WERI-Rb-1 (cell line): ENCODE measurements at regions not wholly inside any gene's neighbourhood (a gene's known extent, or its start where the extent isn't known, plus 50 kb on each side); places are given as distances from the start of the nearest gene placed in this dataset.

Source experiments
- DNase-seq: peaks from one replicate; pipeline ENCODE4 v3.0.0-alpha.2; 2020
- H3K27ac ChIP-seq: fragments of 250-450 bp; sonication (Bioruptor Pico); 2 replicates; pipeline ENCODE4 v1.5.1; 2020; ENCODE audit warnings: mild to moderate bottlenecking, moderate library complexity
- H3K27me3 ChIP-seq: fragments of 250-450 bp; sonication (Bioruptor Pico); 2 replicates; pipeline ENCODE4 v1.5.1; 2021; ENCODE audit warnings: mild to moderate bottlenecking, low read depth, moderate library complexity; ENCODE audit not compliant: insufficient read depth, severe bottlenecking
- H3K36me3 ChIP-seq: fragments of 250-450 bp; sonication (Bioruptor Pico); 2 replicates; pipeline ENCODE4 v1.5.1; 2020; ENCODE audit warnings: mild to moderate bottlenecking, moderate library complexity
- H3K4me3 ChIP-seq: 2 replicates; pipeline ENCODE4 v1.5.1; 2011; ENCODE audit warnings: low read depth, mild to moderate bottlenecking, control low read depth, low read length
- H3K9me3 ChIP-seq: fragments of 250-450 bp; sonication (Bioruptor Pico); 2 replicates; pipeline ENCODE4 v1.5.1; 2021; ENCODE audit warnings: mild to moderate bottlenecking, moderate library complexity; ENCODE audit not compliant: severe bottlenecking
- CTCF ChIP-seq: IDR thresholded peaks from 2 replicates; pipeline ENCODE4 v1.5.1; 2011; ENCODE audit warnings: low read depth, mild to moderate bottlenecking, control low read depth, inconsistent platforms, low read length

- TF ChIP-seq CTCF = no peak
- no peak overlapping the region for H3K27ac ChIP-seq
- DNase-seq = no peak
- no peaks in the 10 kb centered on the region for H3K36me3 ChIP-seq
- H3K9me3 ChIP-seq = no peaks in the 10 kb centered on the region
- no peak overlapping the region for H3K4me3 ChIP-seq
- no peaks in the 10 kb centered on the region for H3K27me3 ChIP-seq
Observed at GRCh38 chr10:91006752-91007346, 86.0 kb upstream of the ANKRD1 start.

GRCh38 chr10:91007655-91008054, 86.8 kb upstream of the ANKRD1 start:
- TF ChIP-seq CTCF = no peak
- Histone ChIP-seq H3K27ac (no peak overlapping the region), H3K27me3 (no peaks in the 10 kb centered on the region), H3K4me3 (no peak overlapping the region), H3K36me3 (no peaks in the 10 kb centered on the region), H3K9me3 (no peaks in the 10 kb centered on the region)
- no peak for DNase-seq

GRCh38 chr10:91009121-91009520, 88.2 kb upstream of the ANKRD1 start:
- DNase-seq = no peak
- no peak for TF ChIP-seq CTCF
- no peak overlapping the region for H3K27ac ChIP-seq
- H3K4me3 ChIP-seq = no peak overlapping the region
- H3K27me3 ChIP-seq = no peaks in the 10 kb centered on the region
- H3K36me3 ChIP-seq = no peaks in the 10 kb centered on the region
- no peaks in the 10 kb centered on the region for H3K9me3 ChIP-seq

GRCh38 chr10:91010952-91011351, 90.1 kb upstream of the ANKRD1 start:
- TF ChIP-seq CTCF = no peak
- DNase-seq = no peak
- Histone ChIP-seq H3K27me3 (no peaks in the 10 kb centered on the region), H3K9me3 (no peaks in the 10 kb centered on the region), H3K4me3 (no peak overlapping the region), H3K36me3 (no peaks in the 10 kb centered on the region), H3K27ac (no peak overlapping the region)

- no peak for DNase-seq
- Histone ChIP-seq H3K4me3 (no peak overlapping the region), H3K9me3 (no peaks in the 10 kb centered on the region), H3K27me3 (no peaks in the 10 kb centered on the region), H3K36me3 (no peaks in the 10 kb centered on the region), H3K27ac (no peak overlapping the region)
- no peak for TF ChIP-seq CTCF
Observed at GRCh38 chr10:91012502-91012901, 91.6 kb upstream of the ANKRD1 start.

GRCh38 chr10:91013985-91014384, 93.1 kb upstream of the ANKRD1 start:
- Histone ChIP-seq H3K27ac (no peak overlapping the region), H3K9me3 (no peaks in the 10 kb centered on the region), H3K36me3 (no peaks in the 10 kb centered on the region), H3K4me3 (no peak overlapping the region), H3K27me3 (no peaks in the 10 kb centered on the region)
- no peak for TF ChIP-seq CTCF
- no peak for DNase-seq
